K562 (cell line): ENCODE measurements at regions not wholly inside any gene's neighbourhood (a gene's known extent, or its start where the extent isn't known, plus 50 kb on each side); places are given as distances from the start of the nearest gene placed in this dataset.

ENCODE experiments used
- FOXJ3 ChIP-seq: sonication (generic); formaldehyde crosslinking; IDR thresholded peaks from 2 replicates; pipeline ENCODE4 v1.4.0; 2020; ENCODE audit warnings: mild to moderate bottlenecking, missing genetic modification reagents
- KDM2B ChIP-seq: fragments of 250-450 bp; sonication (Bioruptor Pico); IDR thresholded peaks from 2 replicates; pipeline ENCODE4 v1.8.0; 2021; ENCODE audit warnings: mild to moderate bottlenecking, moderate library complexity
- RBBP5 ChIP-seq: fragments of 200-600 bp; sonication (generic); IDR thresholded peaks from 2 replicates; pipeline ENCODE4 v1.6.1; 2012; ENCODE audit warnings: borderline replicate concordance, mild to moderate bottlenecking, low read length, control low read depth, inconsistent platforms; ENCODE audit not compliant: insufficient read depth, poor library complexity, severe bottlenecking
- TF ChIP-seq, protein P1 (sequence below), 3 experiments: IDR thresholded peaks in 2 of 3; conservative IDR thresholded peaks in 1 of 3; 2 replicates each; pipeline ENCODE4 v1.5.1; 2011 to 2012; ENCODE audit warnings: low read length in 3 of 3, mild to moderate bottlenecking in 3 of 3, control low read depth in 2 of 3, improper control_type of control experiment in 1 of 3, inconsistent platforms in 1 of 3, low read depth in 1 of 3, mixed read lengths in 1 of 3, moderate library complexity in 1 of 3; ENCODE audit not compliant: insufficient read depth in 2 of 3
- TF ChIP-seq, protein P2 (sequence below), 2 experiments: fragments of 450-650 bp; formaldehyde crosslinking in 1 of 2; IDR thresholded peaks; 2 replicates each; pipeline versions ENCODE4 v1.4.0 to v1.6.1; 2014 to 2020; ENCODE audit warnings: mild to moderate bottlenecking in 2 of 2, borderline replicate concordance in 1 of 2, low read depth in 1 of 2
- TF ChIP-seq, protein P3 (sequence below): fragments of 250-450 bp; sonication (Bioruptor Pico); IDR thresholded peaks from 2 replicates; pipeline ENCODE4 v1.8.0; 2022; ENCODE audit warnings: moderate library complexity, mild to moderate bottlenecking, inconsistent platforms

DNA sequence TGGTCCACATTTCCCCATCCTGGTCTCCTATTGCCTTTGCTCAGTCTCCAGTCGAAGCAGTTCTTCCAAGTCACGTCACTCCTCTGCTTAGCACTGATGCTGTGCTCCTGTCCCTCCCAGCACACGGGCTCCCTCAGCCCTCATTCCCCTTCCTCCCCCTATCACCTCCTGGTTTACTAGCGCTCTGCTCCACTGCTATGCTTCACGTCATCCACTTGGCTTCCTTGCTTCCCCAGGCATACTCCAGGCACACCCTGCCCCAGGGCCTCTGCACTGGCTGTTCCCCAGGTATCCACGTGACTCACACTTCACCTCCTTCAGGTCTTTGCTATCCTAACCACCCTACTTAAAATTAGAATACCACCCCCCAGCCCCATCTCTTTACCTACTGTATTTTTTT, 269.3 kb downstream of the GLI2 start:
- TF ChIP-seq, protein P1, sequence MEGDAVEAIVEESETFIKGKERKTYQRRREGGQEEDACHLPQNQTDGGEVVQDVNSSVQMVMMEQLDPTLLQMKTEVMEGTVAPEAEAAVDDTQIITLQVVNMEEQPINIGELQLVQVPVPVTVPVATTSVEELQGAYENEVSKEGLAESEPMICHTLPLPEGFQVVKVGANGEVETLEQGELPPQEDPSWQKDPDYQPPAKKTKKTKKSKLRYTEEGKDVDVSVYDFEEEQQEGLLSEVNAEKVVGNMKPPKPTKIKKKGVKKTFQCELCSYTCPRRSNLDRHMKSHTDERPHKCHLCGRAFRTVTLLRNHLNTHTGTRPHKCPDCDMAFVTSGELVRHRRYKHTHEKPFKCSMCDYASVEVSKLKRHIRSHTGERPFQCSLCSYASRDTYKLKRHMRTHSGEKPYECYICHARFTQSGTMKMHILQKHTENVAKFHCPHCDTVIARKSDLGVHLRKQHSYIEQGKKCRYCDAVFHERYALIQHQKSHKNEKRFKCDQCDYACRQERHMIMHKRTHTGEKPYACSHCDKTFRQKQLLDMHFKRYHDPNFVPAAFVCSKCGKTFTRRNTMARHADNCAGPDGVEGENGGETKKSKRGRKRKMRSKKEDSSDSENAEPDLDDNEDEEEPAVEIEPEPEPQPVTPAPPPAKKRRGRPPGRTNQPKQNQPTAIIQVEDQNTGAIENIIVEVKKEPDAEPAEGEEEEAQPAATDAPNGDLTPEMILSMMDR (IDR thresholded peaks at IDR 0.05 in 2 of 3, conservative IDR thresholded peaks at IDR 0.05 in 1 of 3; ENCODE audit: insufficient read depth in 2 of 3, low read depth in 1 of 3, low read length in 3 of 3), result no peak
- TF ChIP-seq, protein P2, sequence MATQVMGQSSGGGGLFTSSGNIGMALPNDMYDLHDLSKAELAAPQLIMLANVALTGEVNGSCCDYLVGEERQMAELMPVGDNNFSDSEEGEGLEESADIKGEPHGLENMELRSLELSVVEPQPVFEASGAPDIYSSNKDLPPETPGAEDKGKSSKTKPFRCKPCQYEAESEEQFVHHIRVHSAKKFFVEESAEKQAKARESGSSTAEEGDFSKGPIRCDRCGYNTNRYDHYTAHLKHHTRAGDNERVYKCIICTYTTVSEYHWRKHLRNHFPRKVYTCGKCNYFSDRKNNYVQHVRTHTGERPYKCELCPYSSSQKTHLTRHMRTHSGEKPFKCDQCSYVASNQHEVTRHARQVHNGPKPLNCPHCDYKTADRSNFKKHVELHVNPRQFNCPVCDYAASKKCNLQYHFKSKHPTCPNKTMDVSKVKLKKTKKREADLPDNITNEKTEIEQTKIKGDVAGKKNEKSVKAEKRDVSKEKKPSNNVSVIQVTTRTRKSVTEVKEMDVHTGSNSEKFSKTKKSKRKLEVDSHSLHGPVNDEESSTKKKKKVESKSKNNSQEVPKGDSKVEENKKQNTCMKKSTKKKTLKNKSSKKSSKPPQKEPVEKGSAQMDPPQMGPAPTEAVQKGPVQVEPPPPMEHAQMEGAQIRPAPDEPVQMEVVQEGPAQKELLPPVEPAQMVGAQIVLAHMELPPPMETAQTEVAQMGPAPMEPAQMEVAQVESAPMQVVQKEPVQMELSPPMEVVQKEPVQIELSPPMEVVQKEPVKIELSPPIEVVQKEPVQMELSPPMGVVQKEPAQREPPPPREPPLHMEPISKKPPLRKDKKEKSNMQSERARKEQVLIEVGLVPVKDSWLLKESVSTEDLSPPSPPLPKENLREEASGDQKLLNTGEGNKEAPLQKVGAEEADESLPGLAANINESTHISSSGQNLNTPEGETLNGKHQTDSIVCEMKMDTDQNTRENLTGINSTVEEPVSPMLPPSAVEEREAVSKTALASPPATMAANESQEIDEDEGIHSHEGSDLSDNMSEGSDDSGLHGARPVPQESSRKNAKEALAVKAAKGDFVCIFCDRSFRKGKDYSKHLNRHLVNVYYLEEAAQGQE (IDR thresholded peaks at IDR 0.05; ENCODE audit: borderline replicate concordance), result no peak
- TF ChIP-seq, protein P2 (CRISPR knock-in tag; IDR thresholded peaks at IDR 0.05; ENCODE audit: low read depth), result no peak
- TF ChIP-seq KDM2B, result no peak
- TF ChIP-seq, protein P3, sequence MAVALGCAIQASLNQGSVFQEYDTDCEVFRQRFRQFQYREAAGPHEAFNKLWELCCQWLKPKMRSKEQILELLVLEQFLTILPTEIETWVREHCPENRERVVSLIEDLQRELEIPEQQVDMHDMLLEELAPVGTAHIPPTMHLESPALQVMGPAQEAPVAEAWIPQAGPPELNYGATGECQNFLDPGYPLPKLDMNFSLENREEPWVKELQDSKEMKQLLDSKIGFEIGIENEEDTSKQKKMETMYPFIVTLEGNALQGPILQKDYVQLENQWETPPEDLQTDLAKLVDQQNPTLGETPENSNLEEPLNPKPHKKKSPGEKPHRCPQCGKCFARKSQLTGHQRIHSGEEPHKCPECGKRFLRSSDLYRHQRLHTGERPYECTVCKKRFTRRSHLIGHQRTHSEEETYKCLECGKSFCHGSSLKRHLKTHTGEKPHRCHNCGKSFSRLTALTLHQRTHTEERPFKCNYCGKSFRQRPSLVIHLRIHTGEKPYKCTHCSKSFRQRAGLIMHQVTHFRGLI (CRISPR knock-in tag), result no peak
- no peak for TF ChIP-seq RBBP5
- TF ChIP-seq FOXJ3, result no peak
